Islet of Langerhans (tissue), 1 donor: ENCODE measurements at regions not wholly inside any gene's neighbourhood (a gene's known extent, or its start where the extent isn't known, plus 50 kb on each side); places are given as distances from the start of the nearest gene placed in this dataset.

Source experiments
- FAIRE-seq: peaks from one replicate; lab custom pipeline; 2011; peaks lifted over from hg19 to GRCh38; lab: Jason Lieb, UNC

DNA sequence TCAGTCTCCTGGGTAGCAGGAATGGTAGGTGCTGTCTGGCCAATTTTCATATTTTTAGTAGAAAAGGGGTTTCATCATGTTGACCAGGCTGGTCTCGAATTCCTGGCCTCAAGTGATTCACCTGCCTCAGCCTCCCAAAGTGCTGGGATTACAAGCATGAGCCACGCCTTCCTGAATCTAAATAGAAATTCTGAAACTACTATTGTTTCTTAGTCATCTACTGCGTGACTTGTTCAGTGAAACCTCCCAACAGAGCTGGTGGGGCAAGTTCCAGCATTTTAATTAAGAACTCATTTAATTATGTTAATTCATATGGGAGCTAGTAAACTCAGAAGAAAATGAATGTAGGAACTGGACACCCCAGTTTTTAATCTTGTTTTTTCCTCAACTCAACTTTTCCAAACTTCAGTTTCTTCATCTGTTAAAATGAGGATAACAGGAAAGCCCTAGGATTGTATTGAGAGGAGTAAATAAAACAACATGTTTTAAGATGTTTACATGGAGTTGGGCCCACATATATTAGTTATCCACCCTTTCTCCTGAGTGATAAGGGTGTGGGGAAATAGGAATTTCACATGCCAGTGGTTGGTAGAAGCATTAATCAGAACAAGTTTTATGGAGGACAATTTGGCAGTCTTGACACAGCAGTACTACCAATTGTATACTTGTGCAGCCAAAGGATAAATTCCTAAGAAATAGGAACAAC, 335.8 kb upstream of the E2F7 start:
- FAIRE-seq: no peak

DNA sequence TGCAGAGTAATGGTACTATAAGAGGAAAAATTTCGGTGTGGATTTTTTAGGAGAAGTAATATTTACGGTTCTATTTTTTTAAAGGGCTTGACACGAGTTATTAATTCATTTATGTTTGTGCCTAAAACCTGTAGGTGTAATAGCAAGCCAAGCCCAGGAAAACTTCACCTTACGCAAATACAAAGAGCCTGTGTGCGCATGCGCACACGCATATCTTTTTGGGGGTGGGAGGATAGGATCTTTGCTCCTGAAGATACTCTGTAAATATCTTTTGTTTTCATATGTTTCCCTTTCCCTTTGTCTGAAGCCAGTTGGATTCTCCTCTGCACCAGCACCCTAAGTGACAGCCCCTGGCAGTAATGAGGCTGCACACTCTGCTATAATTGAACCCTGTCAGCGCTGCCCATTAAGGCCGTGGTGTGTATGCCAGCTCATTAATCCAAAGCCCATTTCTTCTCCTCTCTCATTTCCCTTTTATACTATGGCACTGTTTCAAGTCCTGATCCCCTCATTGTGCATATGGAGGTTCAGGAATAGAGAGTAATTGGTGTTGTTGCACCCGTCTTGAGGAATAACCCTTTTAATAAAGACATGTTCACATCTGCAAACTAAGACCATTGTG, 327.2 kb upstream of the E2F7 start:
- FAIRE-seq: no peak

DNA sequence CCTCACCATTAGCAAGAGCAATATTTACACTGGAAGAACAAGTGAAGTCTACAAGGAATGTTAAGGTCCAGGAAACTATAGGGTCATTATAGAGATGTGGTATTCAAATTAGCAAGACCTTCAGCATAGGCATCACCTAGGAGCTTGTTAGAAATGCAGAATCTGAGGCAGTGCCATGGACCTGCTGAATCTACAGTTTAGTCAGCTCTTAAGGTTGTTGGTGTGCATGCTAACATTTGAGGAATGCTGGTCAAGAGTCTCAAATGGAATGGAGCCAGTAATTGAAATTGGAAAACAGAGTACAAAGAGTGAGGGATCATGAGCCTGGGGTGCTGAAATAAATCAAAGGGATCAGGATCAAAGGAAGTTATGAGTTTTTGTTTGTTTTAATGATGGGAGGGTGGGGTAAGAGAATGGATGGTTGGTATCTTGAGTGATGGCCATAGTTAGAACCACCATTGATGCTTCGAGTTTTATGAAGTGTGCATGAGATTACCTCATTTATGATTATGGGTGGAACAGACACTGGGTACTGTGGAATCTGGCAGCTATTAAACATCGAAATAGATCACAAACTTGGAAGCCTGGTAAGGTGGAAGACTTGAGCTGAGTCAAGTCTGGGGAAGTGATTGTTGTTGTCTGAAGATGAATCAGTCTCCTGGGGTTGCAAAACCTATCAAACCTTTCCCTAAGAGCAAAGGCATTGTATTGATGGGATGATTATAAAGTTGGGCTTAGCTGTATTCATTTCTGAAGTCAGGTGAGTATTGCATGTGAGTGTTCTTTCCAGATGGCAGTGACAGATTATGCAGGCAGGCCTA, 323.3 kb upstream of the E2F7 start:
- no peak for FAIRE-seq

DNA sequence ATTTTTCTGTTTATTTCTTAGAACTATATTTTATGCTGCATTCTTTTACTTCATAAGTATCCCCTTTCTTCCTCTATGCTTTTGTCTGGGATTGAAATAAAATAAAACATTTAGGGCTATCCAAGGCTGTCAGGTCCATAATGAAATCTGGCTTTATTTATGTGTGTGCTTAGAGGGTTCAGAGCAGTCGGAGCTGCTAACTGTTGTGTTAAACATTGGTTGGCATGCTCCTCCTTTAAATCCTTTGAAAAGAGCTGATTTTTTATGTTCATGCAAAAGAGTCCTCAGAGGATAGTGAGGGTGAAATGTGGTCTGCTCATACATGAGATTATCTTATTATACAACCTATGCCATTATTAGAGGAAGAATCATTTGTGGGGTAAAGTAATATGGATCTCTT, 322.3 kb upstream of the E2F7 start:
- FAIRE-seq: no peak

DNA sequence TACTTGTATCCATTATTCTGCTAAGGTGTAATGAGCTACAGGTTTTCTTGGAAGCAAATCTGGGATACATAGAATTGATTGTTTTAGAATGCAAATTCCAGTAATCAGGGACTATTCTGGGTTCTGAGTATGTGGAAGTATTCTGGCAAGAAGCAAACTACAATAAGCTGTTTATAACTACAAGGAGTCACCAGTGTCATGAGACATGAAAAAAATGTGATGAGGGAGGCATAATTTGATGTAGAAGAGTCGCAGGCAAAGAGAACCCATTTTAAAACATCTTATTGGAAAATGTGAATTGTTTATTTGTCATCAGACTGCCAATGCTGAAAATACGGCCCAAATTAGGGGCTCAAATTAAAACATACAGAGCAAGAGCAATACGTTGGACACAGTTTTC, 321.8 kb upstream of the E2F7 start:
- FAIRE-seq: no peak

DNA sequence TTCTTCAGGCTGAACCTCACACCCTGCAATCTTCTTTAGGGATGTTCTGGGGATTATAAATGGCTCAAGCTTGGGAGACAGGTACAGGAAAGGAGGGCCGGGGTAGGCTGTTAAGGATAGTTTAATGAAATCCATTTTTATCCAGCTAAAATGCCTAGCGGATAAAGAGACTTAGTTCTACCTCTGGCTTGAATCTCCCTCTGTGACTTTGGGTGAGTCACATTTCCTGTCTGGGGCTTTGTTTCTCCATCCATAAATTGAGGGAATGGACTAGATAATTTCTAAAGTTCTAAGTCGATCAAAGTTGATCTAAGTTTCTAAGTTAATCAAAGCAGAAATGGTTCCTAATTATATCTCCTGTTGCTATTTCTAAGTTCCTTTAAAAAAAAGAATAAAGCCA, 319.6 kb upstream of the E2F7 start:
- FAIRE-seq: no peak

DNA sequence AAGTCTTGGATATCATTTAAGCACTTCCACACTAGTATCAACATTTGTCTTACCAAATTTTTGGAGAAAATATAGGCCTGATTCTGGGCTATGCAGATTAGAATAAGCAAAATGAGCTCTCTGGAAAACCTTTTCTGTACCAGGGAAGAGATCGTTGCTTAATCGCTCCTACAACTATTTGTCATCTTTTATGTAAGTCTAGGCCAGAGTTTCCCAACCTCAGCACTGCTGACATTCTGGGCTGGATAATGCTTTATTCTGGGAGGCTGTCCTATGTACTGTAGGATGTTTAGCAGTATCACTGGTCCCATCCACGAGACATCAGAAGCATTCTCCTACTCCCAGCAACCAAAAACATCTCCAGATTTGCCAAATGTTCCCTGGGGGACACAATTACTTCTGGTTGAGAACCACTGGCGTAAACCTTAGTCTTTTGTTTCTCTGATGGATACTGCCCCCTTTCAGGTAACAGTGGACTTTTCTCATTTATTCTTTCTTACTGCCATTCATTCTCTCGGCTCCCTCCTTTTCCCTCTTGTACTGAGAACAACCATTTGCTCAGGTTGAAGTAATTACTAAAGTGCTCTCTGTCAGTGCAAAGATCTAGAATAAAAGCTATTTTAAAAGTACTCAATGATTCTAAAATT, 316.9 kb upstream of the E2F7 start:
- no peak for FAIRE-seq

DNA sequence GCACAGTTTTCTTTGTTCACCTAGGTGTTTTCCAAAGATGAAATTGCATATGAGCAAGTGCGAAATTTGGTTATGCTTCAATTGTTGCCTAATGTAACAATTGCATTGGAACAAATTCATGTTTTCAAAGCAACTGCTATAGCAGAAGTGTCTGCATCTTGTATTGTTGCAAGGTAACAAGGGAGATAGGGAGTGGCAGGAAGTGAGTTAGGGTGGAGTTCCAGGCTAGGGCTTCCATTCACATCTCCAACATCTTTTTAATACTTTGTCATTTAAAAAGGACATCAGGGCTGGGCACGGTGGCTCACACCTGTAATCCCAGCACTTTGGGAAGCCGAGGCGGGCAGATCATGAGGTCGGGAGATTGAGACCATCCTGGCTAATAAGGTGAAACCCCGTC, 312.3 kb upstream of the E2F7 start:
- no peak for FAIRE-seq

DNA sequence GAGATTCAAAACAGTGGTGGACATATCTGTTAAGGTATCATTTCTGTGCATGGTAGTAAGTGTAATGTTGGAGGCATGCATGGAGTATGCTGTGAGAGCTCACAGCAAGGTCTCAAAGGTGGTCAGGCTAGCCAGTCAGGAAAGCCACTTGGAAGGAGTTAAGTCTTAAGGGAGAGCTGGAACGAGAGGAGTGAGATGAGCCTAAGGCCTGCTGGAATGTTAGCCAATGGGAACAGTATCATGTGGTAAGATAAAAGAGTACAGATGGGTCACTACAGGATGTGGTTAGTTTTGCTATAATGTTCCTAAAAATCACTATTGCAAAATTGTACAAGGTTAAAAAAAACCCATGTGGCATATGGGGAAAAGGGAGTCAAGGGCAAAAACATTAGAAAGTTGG, 311.7 kb upstream of the E2F7 start:
- no peak for FAIRE-seq

DNA sequence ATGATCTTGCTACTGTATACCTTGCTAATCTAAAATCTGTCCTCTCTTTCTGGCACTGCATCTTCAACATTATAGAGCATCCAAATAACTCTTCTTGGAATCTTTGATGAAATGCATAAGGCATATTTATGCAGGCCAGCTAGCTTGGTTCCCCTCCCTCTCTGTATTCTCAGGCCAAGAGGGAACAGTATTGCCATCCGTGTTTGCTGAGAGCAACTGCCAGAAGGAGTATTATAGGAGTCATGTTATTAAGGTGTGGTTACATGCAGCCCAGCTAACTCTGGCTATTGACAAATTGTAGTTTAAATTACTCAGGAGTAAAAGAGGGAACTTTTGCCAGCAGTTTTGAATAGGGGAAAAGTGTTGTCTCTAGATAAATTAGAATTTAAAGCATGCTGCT, 309.3 kb upstream of the E2F7 start:
- no peak for FAIRE-seq

DNA sequence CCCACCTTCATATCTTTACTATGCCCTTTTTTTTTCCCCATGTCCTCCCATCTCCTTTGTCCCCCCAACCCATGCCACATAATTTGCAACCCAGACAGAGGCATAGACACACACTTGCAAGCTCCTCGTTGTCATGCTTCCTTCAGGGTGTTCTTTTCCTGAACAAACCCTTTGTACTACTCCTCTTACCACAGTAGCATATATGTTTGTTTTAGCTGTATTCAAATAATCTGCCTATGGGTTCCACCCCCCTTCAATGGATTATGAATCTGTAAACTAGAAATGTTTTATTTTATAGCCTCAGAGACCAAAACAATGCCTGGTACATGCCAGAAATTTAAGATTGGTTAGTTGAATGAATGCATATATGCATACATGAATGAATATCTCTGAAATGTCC, 307.1 kb upstream of the E2F7 start:
- no peak for FAIRE-seq

DNA sequence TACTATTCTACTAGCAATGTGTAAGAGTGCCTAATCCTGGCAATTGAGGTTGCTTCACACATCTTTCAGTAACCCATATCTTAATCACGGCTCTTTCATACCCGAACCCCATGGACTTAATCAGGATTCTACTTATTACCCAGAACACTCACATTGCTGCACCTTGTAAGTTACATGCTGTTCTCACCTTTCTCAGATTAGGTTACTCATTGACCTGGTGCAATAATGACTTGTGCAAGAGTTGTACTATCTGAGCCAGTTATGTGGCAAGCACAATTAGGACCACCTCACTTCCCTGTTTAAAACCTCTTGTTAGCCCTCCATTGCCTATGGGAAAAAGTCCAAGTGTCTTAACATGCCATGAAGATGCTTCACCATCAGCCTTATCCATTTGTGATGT, 306.7 kb upstream of the E2F7 start:
- no peak for FAIRE-seq

DNA sequence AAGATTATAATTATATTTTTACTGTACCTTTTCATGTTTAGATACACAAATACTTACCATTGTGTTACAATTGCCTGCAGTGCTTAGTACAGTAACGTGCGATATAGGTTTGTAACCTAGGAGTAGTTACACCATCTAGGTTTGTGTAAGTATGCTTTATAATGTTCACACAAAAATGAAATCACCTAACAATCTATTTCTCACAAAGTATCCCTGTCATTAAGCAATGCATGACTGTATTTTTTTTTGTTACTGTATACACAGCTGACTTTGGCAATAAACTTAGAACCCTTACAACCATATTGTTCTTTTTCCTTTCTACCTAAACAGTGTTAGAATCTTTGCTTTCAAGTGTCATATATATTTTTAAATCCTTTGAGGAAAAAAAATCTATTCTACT, 303.0 kb upstream of the E2F7 start:
- FAIRE-seq: no peak

DNA sequence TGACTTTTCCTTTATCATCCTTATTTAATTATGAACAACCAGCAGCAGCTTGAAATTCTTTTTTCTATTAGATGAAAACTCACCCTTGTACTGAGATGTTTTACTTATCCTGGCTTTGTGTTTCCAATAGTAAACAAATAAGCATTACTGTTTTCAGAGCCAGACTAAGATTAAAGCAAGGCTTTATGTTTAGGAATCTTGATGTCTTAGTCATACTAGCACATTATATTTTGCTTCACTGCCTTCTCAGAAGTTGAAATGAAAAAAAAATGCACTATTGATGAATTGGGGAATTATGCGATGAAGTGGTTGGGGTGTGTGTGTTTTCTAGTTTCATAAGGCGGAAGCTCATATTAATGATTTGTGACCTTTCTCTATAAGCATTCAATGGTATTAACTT, 301.2 kb upstream of the E2F7 start:
- no peak for FAIRE-seq

DNA sequence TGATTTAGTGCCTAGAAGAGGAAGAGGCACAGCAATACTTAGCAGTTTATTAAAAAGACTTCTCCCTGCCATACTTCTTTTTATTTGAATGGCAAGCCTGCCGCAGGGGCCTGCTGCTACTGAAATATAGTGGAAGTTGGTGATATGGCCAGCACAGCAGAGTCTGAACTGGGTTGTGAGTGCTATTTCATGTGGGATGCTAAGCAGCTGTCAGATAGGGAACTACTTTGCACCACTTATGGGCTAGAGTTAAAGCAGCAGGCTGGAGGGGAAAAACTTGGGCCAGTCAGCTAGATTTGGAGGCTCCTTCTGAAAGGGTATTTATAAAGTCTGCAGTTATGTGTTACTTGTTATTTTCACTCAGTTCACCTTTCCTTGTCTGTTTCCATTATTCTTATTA, 299.0 kb upstream of the E2F7 start:
- FAIRE-seq: no peak

DNA sequence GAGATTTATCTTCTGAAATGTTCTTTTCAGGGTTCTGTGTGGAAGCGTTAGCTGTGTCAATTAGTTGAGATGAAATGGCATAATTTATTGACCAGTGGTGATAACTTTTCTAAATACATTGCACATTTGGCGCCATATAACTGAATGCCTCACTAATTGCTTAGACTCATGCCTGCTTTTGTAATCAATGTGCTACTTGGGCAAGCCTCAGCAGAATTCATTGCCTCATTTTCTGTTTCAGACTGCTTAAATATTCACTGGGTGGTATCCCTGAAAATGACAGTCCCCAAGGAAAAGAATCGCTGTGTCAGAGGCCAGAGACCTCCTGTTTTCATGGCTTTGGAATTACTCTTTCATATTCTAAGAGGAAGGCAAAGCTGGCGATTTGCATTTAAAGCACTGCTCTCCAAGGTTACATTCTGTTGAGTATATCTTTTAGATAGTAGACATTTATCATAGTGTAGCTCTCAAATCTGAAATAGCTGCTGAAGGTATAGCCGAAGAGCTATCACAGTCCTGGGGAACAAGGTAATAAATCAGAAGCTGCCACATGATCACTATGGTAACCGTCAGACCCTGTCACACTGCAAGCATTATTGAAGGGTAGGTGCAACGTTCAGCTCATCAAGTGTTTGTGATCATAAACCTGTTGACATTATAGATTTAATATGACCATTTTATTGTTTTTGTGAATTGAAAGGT, 297.3 kb upstream of the E2F7 start:
- peak; percentile 60 for FAIRE-seq

DNA sequence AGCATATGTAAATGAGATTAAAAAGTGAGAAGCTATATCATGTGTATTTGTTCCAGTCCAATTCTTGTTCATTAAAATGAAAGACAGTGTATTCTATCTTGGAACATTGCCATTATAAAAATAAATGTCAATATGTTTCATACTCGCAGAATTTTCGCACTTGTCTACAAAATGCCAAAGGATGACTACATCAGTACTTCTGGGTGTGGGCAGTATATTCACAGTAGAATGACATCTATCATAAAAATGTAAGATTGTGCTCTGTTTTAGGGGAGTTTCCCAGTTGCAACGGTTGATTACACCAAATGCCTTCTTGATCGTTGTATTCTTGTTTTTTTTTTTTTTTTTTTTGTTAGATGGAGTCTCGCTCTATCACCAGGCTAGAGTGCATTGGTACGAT, 292.3 kb upstream of the E2F7 start:
- no peak for FAIRE-seq

DNA sequence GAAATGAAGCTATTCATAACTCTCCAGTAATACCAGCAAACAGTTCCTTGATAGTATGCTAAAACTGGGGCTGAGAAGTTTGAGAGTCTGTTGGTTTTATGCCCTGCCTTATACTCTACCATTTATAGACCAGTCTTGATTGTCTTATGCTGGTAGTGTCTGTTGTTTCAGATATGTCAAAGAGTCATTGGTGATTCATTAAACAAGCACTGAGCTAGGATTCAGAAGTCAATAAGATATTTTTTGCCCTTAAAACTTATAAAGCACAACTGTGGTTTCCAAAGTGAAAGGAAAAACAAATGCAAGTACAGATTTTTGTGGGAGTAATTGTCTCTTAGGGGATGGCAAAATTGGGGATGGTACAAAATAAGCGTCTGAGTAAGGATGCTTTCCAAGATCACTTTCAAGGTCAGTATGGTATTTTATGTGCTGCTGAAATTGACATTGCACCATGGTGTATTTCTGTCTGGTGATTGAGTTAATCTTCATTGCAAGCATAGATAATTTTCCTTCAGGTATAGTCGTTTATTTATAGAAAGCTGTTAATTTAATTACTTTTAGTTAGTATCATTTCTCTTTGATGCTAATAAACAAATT, 289.5 kb upstream of the E2F7 start:
- no peak for FAIRE-seq

DNA sequence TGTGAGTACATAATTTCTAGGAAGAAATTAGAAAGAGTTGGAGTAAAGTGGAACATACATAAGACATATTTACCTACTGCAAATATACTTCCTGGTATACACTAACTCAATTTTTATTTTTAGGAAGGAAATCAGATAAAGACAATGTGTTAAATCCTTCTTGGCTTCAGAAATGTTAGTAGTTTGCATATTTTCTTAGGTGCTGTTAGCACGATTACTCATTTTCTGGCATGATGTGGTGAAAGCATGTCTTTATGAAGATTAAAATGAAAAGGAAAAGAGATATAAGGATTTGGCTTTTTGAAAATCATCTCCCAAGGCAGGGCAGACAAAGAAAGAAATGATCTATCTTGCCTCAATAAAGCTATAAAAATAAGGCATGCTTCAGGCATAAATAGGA, 287.6 kb upstream of the E2F7 start:
- no peak for FAIRE-seq

DNA sequence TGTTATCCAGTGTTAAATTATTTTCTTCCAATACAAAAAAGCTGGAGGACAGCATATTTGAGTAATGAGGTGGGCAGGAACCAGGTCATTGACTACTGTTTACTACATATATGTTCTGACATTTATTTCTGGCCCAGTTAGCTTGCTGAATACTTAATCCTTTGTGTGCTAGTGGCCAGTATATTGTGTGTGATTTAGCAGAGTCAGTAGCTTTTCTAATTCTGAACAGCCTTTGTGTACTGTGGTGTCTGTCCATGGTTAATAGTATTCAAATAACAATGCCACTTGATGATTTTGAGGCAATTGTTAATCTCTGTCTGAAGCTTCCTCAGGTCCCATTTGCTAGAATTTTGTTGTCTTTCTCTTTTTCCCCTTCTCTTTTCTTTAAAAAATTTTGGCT, 286.5 kb upstream of the E2F7 start:
- FAIRE-seq: no peak

DNA sequence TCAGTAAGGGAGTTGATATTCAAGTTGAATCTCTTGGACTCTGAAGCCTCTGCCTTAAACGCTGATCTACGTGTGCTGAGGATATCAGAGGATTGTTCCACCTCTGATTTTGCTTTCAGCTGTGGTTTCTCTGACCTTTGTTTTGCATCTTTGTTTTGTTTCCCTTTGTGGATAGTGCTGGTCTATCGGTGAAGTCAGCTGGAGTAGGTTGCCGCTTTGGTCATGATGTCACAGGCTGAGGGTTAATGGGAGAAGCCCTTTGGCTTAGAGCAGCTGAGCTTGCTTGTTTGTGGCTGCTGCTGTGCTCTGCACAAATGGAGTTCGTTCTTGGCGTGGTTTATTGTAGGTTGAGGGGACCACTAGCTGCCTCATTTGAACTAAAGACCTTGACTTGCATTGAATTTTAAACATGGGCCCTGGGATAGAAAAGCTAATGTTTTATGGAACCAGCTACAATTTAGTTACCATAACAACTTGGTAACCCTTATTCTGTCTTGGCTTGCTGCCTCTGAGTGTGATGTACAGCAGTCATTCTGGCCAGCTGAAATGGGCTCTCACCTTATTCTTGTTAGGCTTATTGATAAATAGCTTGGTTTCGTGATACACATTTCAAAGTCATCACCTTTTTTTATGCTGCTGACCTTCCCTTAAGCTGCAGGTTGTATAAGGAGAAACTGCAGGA, 284.5 kb upstream of the E2F7 start:
- no peak for FAIRE-seq

DNA sequence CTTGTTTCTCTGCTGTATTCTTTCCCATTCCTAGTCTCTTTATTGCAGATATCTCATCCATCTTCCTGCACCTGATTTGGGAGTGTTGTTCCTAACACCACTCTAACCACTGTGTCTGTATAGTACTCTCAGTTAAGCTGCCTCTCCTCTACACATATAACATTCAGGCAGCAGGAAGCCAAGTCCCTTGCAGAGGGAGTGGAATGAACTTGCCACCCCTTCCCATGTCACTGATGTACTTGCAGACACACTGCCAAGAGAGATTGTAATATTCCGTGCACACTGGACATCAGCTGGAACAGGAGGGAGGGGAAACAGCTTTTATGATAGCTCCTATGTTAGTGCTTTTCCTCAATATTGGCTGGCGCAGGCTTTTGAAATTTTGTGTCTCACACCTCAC, 281.6 kb upstream of the E2F7 start:
- no peak for FAIRE-seq
